ENCODE measurements at regions not wholly inside any gene's neighbourhood (a gene's known extent, or its start where the extent isn't known, plus 50 kb on each side); places are given as distances from the start of the nearest gene placed in this dataset.
"Not testable (repeated sequence)": the region's sequence is repeated elsewhere in the genome, so short reads cannot be mapped to it uniquely, and the experiment has no call there.

- TF ChIP-seq, protein P1, sequence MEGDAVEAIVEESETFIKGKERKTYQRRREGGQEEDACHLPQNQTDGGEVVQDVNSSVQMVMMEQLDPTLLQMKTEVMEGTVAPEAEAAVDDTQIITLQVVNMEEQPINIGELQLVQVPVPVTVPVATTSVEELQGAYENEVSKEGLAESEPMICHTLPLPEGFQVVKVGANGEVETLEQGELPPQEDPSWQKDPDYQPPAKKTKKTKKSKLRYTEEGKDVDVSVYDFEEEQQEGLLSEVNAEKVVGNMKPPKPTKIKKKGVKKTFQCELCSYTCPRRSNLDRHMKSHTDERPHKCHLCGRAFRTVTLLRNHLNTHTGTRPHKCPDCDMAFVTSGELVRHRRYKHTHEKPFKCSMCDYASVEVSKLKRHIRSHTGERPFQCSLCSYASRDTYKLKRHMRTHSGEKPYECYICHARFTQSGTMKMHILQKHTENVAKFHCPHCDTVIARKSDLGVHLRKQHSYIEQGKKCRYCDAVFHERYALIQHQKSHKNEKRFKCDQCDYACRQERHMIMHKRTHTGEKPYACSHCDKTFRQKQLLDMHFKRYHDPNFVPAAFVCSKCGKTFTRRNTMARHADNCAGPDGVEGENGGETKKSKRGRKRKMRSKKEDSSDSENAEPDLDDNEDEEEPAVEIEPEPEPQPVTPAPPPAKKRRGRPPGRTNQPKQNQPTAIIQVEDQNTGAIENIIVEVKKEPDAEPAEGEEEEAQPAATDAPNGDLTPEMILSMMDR (IDR thresholded peaks at IDR 0.05): not testable (repeated sequence)
- TF ChIP-seq POLR2A (IDR thresholded peaks at IDR 0.05; ENCODE audit: low read depth); POLR2AphosphoS5 (IDR thresholded peaks at IDR 0.05): not testable (repeated sequence)
Observed at GRCh38 chr12:128042283-128042682, 224.7 kb upstream of the TMEM132C start.
